ENCODE measurements at regions not wholly inside any gene's neighbourhood (a gene's known extent, or its start where the extent isn't known, plus 50 kb on each side); places are given as distances from the start of the nearest gene placed in this dataset.
"Not testable (repeated sequence)": the region's sequence is repeated elsewhere in the genome, so short reads cannot be mapped to it uniquely, and the experiment has no call there.

DNA sequence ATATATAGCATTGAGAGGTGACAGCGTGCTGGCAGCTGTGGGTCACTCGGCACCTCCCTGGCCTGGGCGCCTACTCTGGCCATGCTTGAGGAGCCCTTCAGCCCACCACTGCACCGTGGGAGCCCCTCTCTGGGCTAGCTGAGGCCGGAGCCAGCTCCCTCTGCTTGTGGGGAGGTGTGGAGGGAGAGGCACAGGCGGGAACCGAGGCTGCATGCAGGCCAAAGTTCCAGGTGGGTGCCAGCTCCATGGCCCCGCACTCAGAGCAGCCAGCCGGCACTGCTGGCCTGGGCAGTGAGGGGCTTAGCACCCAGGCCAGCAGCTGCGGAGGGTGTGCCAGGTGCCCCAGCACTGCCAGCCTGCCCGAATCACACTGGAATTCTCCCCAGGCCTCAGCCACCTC lies 299.9 kb upstream of the PABPC4L start:
- H3K4me3 Mint-ChIP-seq; H3K79me2 ChIP-seq (replicated peaks; ENCODE audit: insufficient read depth); H2AFZ ChIP-seq; H3F3A ChIP-seq (replicated peaks; ENCODE audit: low read depth); H4K20me1 ChIP-seq (replicated peaks; ENCODE audit: insufficient read depth); H3K27me3 ChIP-seq (ENCODE audit: insufficient read depth); H3K36me3 ChIP-seq (ENCODE audit: insufficient read depth); ATAC-seq; H3K9me2 ChIP-seq (ENCODE audit: insufficient read depth); H3K27ac ChIP-seq (ENCODE audit: low read depth); H3K4me3 ChIP-seq; H3K27ac Mint-ChIP-seq; H3K4me1 ChIP-seq (ENCODE audit: insufficient read depth); H3K27me3 Mint-ChIP-seq (ENCODE audit: insufficient read depth, low read depth, poor library complexity); H3K4me1 Mint-ChIP-seq; DNase-seq (ENCODE audit: low spot score); H3K4me2 ChIP-seq: not testable (repeated sequence)
- H3K9me3 Mint-ChIP-seq = peaks cover 24% of the 10 kb centered on the region
- peaks cover 19% of the 10 kb centered on the region; the same call in 2 of the 3 replicates for H3K36me3 Mint-ChIP-seq (ENCODE audit: low read depth)

DNA sequence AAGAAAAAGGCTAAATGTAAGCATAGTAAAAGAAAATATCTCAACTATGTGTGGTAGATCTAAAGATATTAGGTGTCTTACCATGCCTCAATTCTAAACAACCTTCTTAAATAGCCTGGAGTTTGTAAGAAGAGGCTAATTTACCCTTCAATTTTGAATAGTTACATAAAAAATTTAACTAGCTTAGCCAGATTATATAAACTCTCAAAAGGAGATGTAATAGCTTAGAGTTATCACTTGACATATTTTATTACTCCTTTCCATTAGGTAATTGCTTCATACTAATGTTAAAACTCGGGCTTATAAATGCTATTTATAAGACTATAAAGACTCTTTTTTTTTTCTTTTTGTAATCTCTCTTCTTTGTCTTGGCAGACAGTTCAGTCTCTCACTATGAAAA lies 297.5 kb upstream of the PABPC4L start:
- Mint-ChIP-seq H3K27me3 (ENCODE audit: insufficient read depth, low read depth, poor library complexity) (peaks cover 3% of the 10 kb centered on the region), H3K9me3 (peaks cover 31% of the 10 kb centered on the region), H3K4me1 (no peaks in the 10 kb centered on the region), H3K4me3 (no peak overlapping the region), H3K27ac (no peak overlapping the region), H3K36me3 (ENCODE audit: low read depth) (peaks cover 27% of the 10 kb centered on the region; the same call in 2 of the 3 replicates)
- ATAC-seq = no peak
- Histone ChIP-seq H3K27ac (ENCODE audit: low read depth) (no peak overlapping the region), H3K4me3 (no peak overlapping the region), H3K36me3 (ENCODE audit: insufficient read depth) (no peaks in the 10 kb centered on the region), H3K27me3 (ENCODE audit: insufficient read depth) (no peaks in the 10 kb centered on the region), H3K79me2 (replicated peaks; ENCODE audit: insufficient read depth) (no peaks in the 10 kb centered on the region), H3K4me1 (ENCODE audit: insufficient read depth) (no peaks in the 10 kb centered on the region), H3F3A (replicated peaks; ENCODE audit: low read depth) (no peaks in the 10 kb centered on the region), H4K20me1 (replicated peaks; ENCODE audit: insufficient read depth) (no peaks in the 10 kb centered on the region), H2AFZ (no peak overlapping the region), H3K9me2 (ENCODE audit: insufficient read depth) (no peaks in the 10 kb centered on the region), H3K4me2 (no peak overlapping the region)
- TF ChIP-seq NANOG (IDR thresholded peaks at IDR 0.05; ENCODE audit: borderline replicate concordance) (no peak), STAT1 (IDR thresholded peaks at IDR 0.05; ENCODE audit: unreplicated experiment) (no peak), REST (IDR thresholded peaks at IDR 0.05; ENCODE audit: unreplicated experiment) (no peak)
- DNase-seq (ENCODE audit: low spot score) = no peak

DNA sequence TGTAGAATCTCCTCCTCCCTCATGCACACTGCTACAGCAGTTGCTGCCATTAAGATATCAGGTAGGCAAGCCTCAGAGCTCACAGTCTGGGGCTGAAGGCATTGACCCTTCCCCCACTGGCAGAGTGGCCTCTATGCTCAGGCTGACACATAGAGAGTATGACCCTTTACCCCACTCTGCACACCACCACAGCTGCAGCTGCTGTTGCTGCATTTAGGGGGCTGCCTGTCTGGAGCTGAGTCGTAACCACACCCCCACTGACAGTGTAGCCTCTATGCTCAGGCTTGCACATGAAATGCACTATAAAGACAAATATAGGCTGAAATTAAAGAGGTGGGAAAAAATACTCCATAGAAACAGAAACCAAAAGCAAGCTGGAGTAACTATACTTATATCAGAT lies 289.3 kb upstream of the PABPC4L start:
- no peak for ATAC-seq
- TF ChIP-seq ZNF331 (CRISPR knock-in tag; IDR thresholded peaks at IDR 0.05; ENCODE audit: low read depth) = no peak
- TF ChIP-seq, protein P1, sequence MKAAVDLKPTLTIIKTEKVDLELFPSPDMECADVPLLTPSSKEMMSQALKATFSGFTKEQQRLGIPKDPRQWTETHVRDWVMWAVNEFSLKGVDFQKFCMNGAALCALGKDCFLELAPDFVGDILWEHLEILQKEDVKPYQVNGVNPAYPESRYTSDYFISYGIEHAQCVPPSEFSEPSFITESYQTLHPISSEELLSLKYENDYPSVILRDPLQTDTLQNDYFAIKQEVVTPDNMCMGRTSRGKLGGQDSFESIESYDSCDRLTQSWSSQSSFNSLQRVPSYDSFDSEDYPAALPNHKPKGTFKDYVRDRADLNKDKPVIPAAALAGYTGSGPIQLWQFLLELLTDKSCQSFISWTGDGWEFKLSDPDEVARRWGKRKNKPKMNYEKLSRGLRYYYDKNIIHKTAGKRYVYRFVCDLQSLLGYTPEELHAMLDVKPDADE (IDR thresholded peaks at IDR 0.05) = no peak
- TF ChIP-seq EZH2phosphoT487 (IDR thresholded peaks at IDR 0.05; ENCODE audit: unreplicated experiment) = no peak
- TF ChIP-seq ZNF462 (CRISPR knock-in tag; IDR thresholded peaks at IDR 0.05) = no peak

More for the DNA sequence above, 289.3 kb upstream of the PABPC4L start:
- Histone ChIP-seq H3K27ac (ENCODE audit: low read depth) (no peak overlapping the region), H3K4me1 (ENCODE audit: insufficient read depth) (peaks cover 4% of the 10 kb centered on the region), H4K20me1 (replicated peaks; ENCODE audit: insufficient read depth) (no peaks in the 10 kb centered on the region), H3K27me3 (ENCODE audit: insufficient read depth) (no peaks in the 10 kb centered on the region), H3K4me2 (no peak overlapping the region), H2AFZ (peak overlapping the region; percentile 67; the same call in 1 of the 2 replicates), H3K9me2 (ENCODE audit: insufficient read depth) (no peaks in the 10 kb centered on the region), H3K79me2 (replicated peaks; ENCODE audit: insufficient read depth) (no peaks in the 10 kb centered on the region), H3K4me3 (no peak overlapping the region), H3K36me3 (ENCODE audit: insufficient read depth) (no peaks in the 10 kb centered on the region), H3F3A (replicated peaks; ENCODE audit: low read depth) (no peaks in the 10 kb centered on the region)
- Mint-ChIP-seq H3K36me3 (ENCODE audit: low read depth) (peaks cover 8% of the 10 kb centered on the region; the same call in 2 of the 3 replicates), H3K4me1 (peaks cover 6% of the 10 kb centered on the region), H3K9me3 (peaks cover 8% of the 10 kb centered on the region; the same call in 2 of the 3 replicates), H3K4me3 (no peak overlapping the region), H3K27ac (no peak overlapping the region), H3K27me3 (ENCODE audit: insufficient read depth, low read depth, poor library complexity) (peaks cover 2% of the 10 kb centered on the region)
- no peak for DNase-seq (ENCODE audit: low spot score)
